H9 (cell line): ENCODE measurements at regions not wholly inside any gene's neighbourhood (a gene's known extent, or its start where the extent isn't known, plus 50 kb on each side); places are given as distances from the start of the nearest gene placed in this dataset.
A peak's percentile ranks its signal among the peaks of the same experiment; 100 is the strongest.

Experiments
- DNase-seq: peaks from one replicate; pipeline ENCODE4 v3.0.0-alpha.2; 2017
- H2AFZ ChIP-seq: one replicate; pipeline ENCODE4 v1.6.1; 2013; ENCODE audit warnings: mild to moderate bottlenecking, low read length, control low read depth, moderate library complexity
- H2AK5ac ChIP-seq: 2 replicates; pipeline ENCODE4 v1.6.1; 2013; ENCODE audit warnings: low read length, control low read depth, mixed read lengths; ENCODE audit not compliant: insufficient read length
- H2BK120ac ChIP-seq: one replicate; pipeline ENCODE4 v1.6.1; 2013; ENCODE audit warnings: low read depth, mild to moderate bottlenecking, low read length, control low read depth, inconsistent platforms; ENCODE audit not compliant: poor library complexity, severe bottlenecking
- H2BK12ac ChIP-seq: 2 replicates; pipeline ENCODE4 v1.6.1; 2013; ENCODE audit warnings: low read length, control low read depth, mixed read lengths, low read depth; ENCODE audit not compliant: insufficient read length
- H2BK15ac ChIP-seq: 2 replicates; pipeline ENCODE4 v1.6.1; 2013; ENCODE audit warnings: low read depth, low read length, control low read depth
- H2BK20ac ChIP-seq: one replicate; pipeline ENCODE4 v1.6.1; 2013; ENCODE audit warnings: low read depth, mild to moderate bottlenecking, low read length, control low read depth, inconsistent platforms; ENCODE audit not compliant: poor library complexity, severe bottlenecking
- H2BK5ac ChIP-seq: 2 replicates; pipeline ENCODE4 v1.6.1; 2013; ENCODE audit warnings: low read length, control low read depth, mixed read lengths; ENCODE audit not compliant: insufficient read length
- H3K14ac ChIP-seq: 2 replicates; pipeline ENCODE4 v1.6.1; 2013; ENCODE audit warnings: low read length, control low read depth; ENCODE audit not compliant: insufficient read depth
- H3K18ac ChIP-seq: 2 replicates; pipeline ENCODE4 v1.6.1; 2013; ENCODE audit warnings: low read depth, mild to moderate bottlenecking, mixed read lengths, low read length, control low read depth; ENCODE audit not compliant: insufficient read length
- H3K23ac ChIP-seq: 2 replicates; pipeline ENCODE4 v1.6.1; 2013; ENCODE audit warnings: low read length, control low read depth, mixed read lengths, low read depth; ENCODE audit not compliant: insufficient read length
- H3K23me2 ChIP-seq: 2 replicates; pipeline ENCODE4 v1.6.1; 2013; ENCODE audit warnings: low read depth, mild to moderate bottlenecking, mixed read lengths, low read length, control low read depth; ENCODE audit not compliant: insufficient read length, poor library complexity, severe bottlenecking
- H3K27ac ChIP-seq: 2 replicates; pipeline ENCODE4 v1.5.1; 2013; ENCODE audit warnings: low read length, control low read depth, mixed read lengths, low read depth; ENCODE audit not compliant: insufficient read length
- H3K27me3 ChIP-seq: 2 replicates; pipeline ENCODE4 v1.6.1; 2013; ENCODE audit warnings: low read length, control low read depth, inconsistent platforms; ENCODE audit not compliant: insufficient read depth
- H3K4ac ChIP-seq: 2 replicates; pipeline ENCODE4 v1.6.1; 2013; ENCODE audit warnings: low read depth, mild to moderate bottlenecking, control low read depth, inconsistent platforms, low read length, moderate library complexity
- H3K4me1 ChIP-seq: 2 replicates; pipeline ENCODE4 v1.6.1; 2013; ENCODE audit warnings: low read length, control low read depth, inconsistent platforms; ENCODE audit not compliant: insufficient read depth
- H3K4me2 ChIP-seq: 2 replicates; pipeline ENCODE4 v1.6.1; 2013; ENCODE audit warnings: low read length, control low read depth, mixed read lengths; ENCODE audit not compliant: insufficient read length, insufficient read depth
- H3K56ac ChIP-seq: 2 replicates; pipeline ENCODE4 v1.6.1; 2013; ENCODE audit warnings: low read depth, mild to moderate bottlenecking, mixed read lengths, low read length, control low read depth; ENCODE audit not compliant: insufficient read length
- H3K79me1 ChIP-seq: 2 replicates; pipeline ENCODE4 v1.6.1; 2013; ENCODE audit warnings: low read depth, mild to moderate bottlenecking, moderate library complexity, low read length, control low read depth, inconsistent platforms; ENCODE audit not compliant: insufficient read depth, poor library complexity, severe bottlenecking
- H3K79me2 ChIP-seq: 2 replicates; pipeline ENCODE4 v1.6.1; 2013; ENCODE audit warnings: low read length, control low read depth, inconsistent platforms; ENCODE audit not compliant: insufficient read depth
- H3K9ac ChIP-seq: 2 replicates; pipeline ENCODE4 v1.6.1; 2013; ENCODE audit warnings: low read length, control low read depth, mixed read lengths; ENCODE audit not compliant: insufficient read length; ENCODE audit errors: extremely low read depth
- H3K9me3 ChIP-seq: one replicate; pipeline ENCODE4 v1.6.1; 2013; ENCODE audit warnings: low read depth, low read length, inconsistent platforms; ENCODE audit not compliant: control insufficient read depth
- H3T11ph ChIP-seq: one replicate; pipeline ENCODE4 v1.6.1; 2013; ENCODE audit warnings: mild to moderate bottlenecking, low read length, control low read depth, inconsistent platforms
- H4K20me1 ChIP-seq: one replicate; pipeline ENCODE4 v1.6.1; 2013; ENCODE audit not compliant: control insufficient read depth, insufficient read length, insufficient read depth
- H4K5ac ChIP-seq: 2 replicates; pipeline ENCODE4 v1.6.1; 2013; ENCODE audit warnings: low read depth, mild to moderate bottlenecking, mixed read lengths, low read length, control low read depth; ENCODE audit not compliant: insufficient read length
- H4K8ac ChIP-seq: replicated peaks from 2 replicates; pipeline ENCODE4 v1.6.1; 2013; ENCODE audit warnings: low read length, control low read depth, mixed read lengths, low read depth; ENCODE audit not compliant: insufficient read length
- H4K91ac ChIP-seq: 2 replicates; pipeline ENCODE4 v1.6.1; 2013; ENCODE audit warnings: low read depth, mild to moderate bottlenecking, moderate library complexity, mixed read lengths, low read length, control low read depth; ENCODE audit not compliant: insufficient read length
- H3K27ac Mint-ChIP-seq, 3 experiments: 2 replicates in 2 of 3; 3 replicates in 1 of 3; pipeline ENCODE4 v1.8.0; 2020 to 2021; ENCODE audit warnings: mixed read lengths in 3 of 3, mild to moderate bottlenecking in 1 of 3, moderate library complexity in 1 of 3
- H3K27me3 Mint-ChIP-seq: 2 replicates; pipeline ENCODE4 v1.8.0; 2021; ENCODE audit warnings: low read depth, mild to moderate bottlenecking, moderate library complexity, mixed read lengths
- H3K36me3 Mint-ChIP-seq, 3 experiments: 2 replicates in 2 of 3; 3 replicates in 1 of 3; pipeline ENCODE4 v1.8.0; 2020 to 2021; ENCODE audit warnings: low read depth in 3 of 3, mixed read lengths in 3 of 3; ENCODE audit not compliant: insufficient read depth in 1 of 3
- H3K4me1 Mint-ChIP-seq, 2 experiments: 2 replicates each; pipeline ENCODE4 v1.8.0; 2020; ENCODE audit warnings: mixed read lengths in 2 of 2
- H3K4me3 Mint-ChIP-seq, 2 experiments: 2 replicates in 1 of 2; 3 replicates in 1 of 2; pipeline ENCODE4 v1.8.0; 2020 to 2021; ENCODE audit warnings: mild to moderate bottlenecking in 2 of 2, mixed read lengths in 2 of 2, moderate library complexity in 1 of 2
- H3K9me3 Mint-ChIP-seq, 2 experiments: 2 replicates in 1 of 2; 3 replicates in 1 of 2; pipeline ENCODE4 v1.8.0; 2020; ENCODE audit warnings: mild to moderate bottlenecking in 2 of 2, mixed read lengths in 2 of 2, moderate library complexity in 1 of 2
- CTCF ChIP-seq: fragments of 200-600 bp; sonication (generic); conservative IDR thresholded peaks from 3 replicates; pipeline ENCODE4 v1.8.0; 2021; ENCODE audit warnings: antibody characterized with exemption, mild to moderate bottlenecking
- WGBS: extraction: QIAGEN DNeasy Blood & Tissue Kit; methylation state at CpG from one replicate; pipeline ENCODE4 v1.1.7; 2013; ENCODE audit warnings: missing lambda C conversion rate, low lambda C conversion rate, mixed read lengths; ENCODE audit not compliant: insufficient read length; ENCODE audit errors: extremely low coverage; 5-methylcytosine and 5-hydroxymethylcytosine counted together

DNA sequence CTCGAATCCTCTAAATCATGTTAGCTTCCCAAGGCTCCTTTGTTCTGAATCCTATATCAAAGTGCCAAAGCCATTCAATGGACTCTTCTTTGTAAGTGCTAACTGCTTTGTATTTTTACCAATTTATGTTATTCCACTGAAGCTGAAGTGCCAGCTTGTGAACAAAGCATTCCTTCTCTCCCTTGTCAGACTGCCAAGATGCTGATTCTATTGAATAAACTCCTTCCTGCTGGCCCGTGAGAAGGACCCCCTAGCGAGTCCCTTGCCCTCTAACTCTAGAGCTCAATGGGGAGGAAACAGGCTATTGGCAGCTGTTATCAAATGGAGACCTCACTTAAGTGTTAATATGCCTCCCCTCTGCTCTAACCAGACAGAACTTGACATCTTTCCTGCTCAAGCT lies 1097.9 kb upstream of the CNTNAP5 start:
- H3K9ac ChIP-seq = no peak overlapping the region
- H3K9me3 Mint-ChIP-seq = peaks cover 32 to 34% of the 10 kb centered on the region in 2 experiments

More for the DNA sequence above, 1097.9 kb upstream of the CNTNAP5 start:
- no peaks in the 10 kb centered on the region for H4K20me1 ChIP-seq
- H2AK5ac ChIP-seq = no peak overlapping the region
- Mint-ChIP-seq H3K4me3 (no peak overlapping the region), H3K36me3 (peaks cover 0 to 40% (median 26%) of the 10 kb centered on the region in 3 experiments; a peak in 5 of 7 replicates), H3K27ac (peak overlapping the region; percentile 9 to 95 (median 59); a peak in 5 of 7 replicates), H3K4me1 (peaks cover 31 to 38% of the 10 kb centered on the region in 2 experiments), H3K27me3 (peaks cover 3% of the 10 kb centered on the region; the same call in 1 of the 2 replicates)
- H3K27ac ChIP-seq = no peak overlapping the region
- no peak overlapping the region for H4K8ac ChIP-seq
- no peak overlapping the region for H2BK12ac ChIP-seq
- no peak overlapping the region for H2BK15ac ChIP-seq
- no peaks in the 10 kb centered on the region for H3K4me1 ChIP-seq
- no CpG with 5 or more reads among the region's 3 CpGs for WGBS
- H3K23me2 ChIP-seq = no peaks in the 10 kb centered on the region
- no peak overlapping the region for H4K91ac ChIP-seq
- no peak overlapping the region for H3K23ac ChIP-seq
- no peak overlapping the region for H3K18ac ChIP-seq
- H4K5ac ChIP-seq = no peak overlapping the region
- H3K27me3 ChIP-seq = no peaks in the 10 kb centered on the region
- no peaks in the 10 kb centered on the region for H3K79me1 ChIP-seq
- TF ChIP-seq CTCF = no peak
- no peak overlapping the region for H2BK120ac ChIP-seq
- peaks cover 30% of the 10 kb centered on the region for H3K9me3 ChIP-seq
- no peak overlapping the region for H2BK20ac ChIP-seq
- no peak overlapping the region for H2AFZ ChIP-seq
- no peak overlapping the region for H3T11ph ChIP-seq
- peak; percentile 33 for DNase-seq
- H3K79me2 ChIP-seq = no peaks in the 10 kb centered on the region
- no peak overlapping the region for H3K14ac ChIP-seq
- H3K4ac ChIP-seq = no peak overlapping the region
- no peak overlapping the region for H3K4me2 ChIP-seq
- no peak overlapping the region for H2BK5ac ChIP-seq
- no peak overlapping the region for H3K56ac ChIP-seq
